Stomach (tissue), 8 donors: ENCODE measurements at regions not wholly inside any gene's neighbourhood (a gene's known extent, or its start where the extent isn't known, plus 50 kb on each side); places are given as distances from the start of the nearest gene placed in this dataset.
A peak's percentile ranks its signal among the peaks of the same experiment; 100 is the strongest.
"Not testable (repeated sequence)": the region's sequence is repeated elsewhere in the genome, so short reads cannot be mapped to it uniquely, and the experiment has no call there.

Experiments used
- DNase-seq, 2 donors: peaks; one replicate each; pipeline versions ENCODE4 v3.0.0 to v3.0.0-alpha.2; 2013 to 2019
- H3K27ac ChIP-seq, 5 donors: fragments of 200-600 bp in 4 of 5; sonication (generic) in 4 of 5; one replicate each; pipeline ENCODE4 v1.5.1; 2013 to 2019; ENCODE audit warnings: mild to moderate bottlenecking in 1 of 5, moderate library complexity in 1 of 5
- H3K27me3 ChIP-seq, 3 donors: fragments of 200-600 bp; sonication (generic); one replicate each; pipeline ENCODE4 v1.5.1; 2017 to 2019; ENCODE audit warnings: mixed run types in 1 of 3
- H3K36me3 ChIP-seq, 4 donors: fragments of 200-600 bp; sonication (generic); 1 replicate in 3 of 4; 2 replicates in 1 of 4; pipeline ENCODE4 v1.5.1; 2016 to 2019
- H3K4me1 ChIP-seq, 4 donors: fragments of 200-600 bp; sonication (generic); one replicate each; pipeline ENCODE4 v1.5.1; 2016 to 2019
- H3K4me3 ChIP-seq, 4 donors: fragments of 200-600 bp; sonication (generic) in 3 of 4; one replicate each; pipeline ENCODE4 v1.5.1; 2016 to 2019; ENCODE audit warnings: mild to moderate bottlenecking in 1 of 4
- H3K9me3 ChIP-seq, 4 donors: fragments of 200-600 bp; sonication (generic); one replicate each; pipeline ENCODE4 v1.5.1; 2016 to 2019
- EP300 ChIP-seq: sonication (generic); formaldehyde crosslinking; IDR thresholded peaks from one replicate; pipeline ENCODE4 v1.6.1; 2017; ENCODE audit warnings: antibody characterized with exemption
- POLR2A ChIP-seq, 4 donors: fragments of 450-650 bp; IDR thresholded peaks; one replicate each; pipeline ENCODE4 v1.6.1; 2016; ENCODE audit warnings: antibody characterized with exemption in 4 of 4, control low read depth in 2 of 4, mild to moderate bottlenecking in 1 of 4, moderate library complexity in 1 of 4
- POLR2AphosphoS5 ChIP-seq, 3 donors: sonication (generic); formaldehyde crosslinking; IDR thresholded peaks; one replicate each; pipeline ENCODE4 v1.6.1; 2016; ENCODE audit warnings: antibody characterized with exemption in 3 of 3
- WGBS, 5 donors: extraction: QIAGEN DNeasy Blood & Tissue Kit in 3 of 5; methylation state at CpG; one replicate each; pipeline versions ENCODE4 v1.1.5 to v1.1.7; 2013 to 2018; 5-methylcytosine and 5-hydroxymethylcytosine counted together
- intact Hi-C: fragments of 100-400 bp; cut with DNase I; formaldehyde crosslinking; loops from one replicate; pipeline ENCODE4 v1.15.1; 2023; ENCODE audit warnings: low total_unique reads
- TF ChIP-seq, protein P1 (sequence below), 7 experiments: fragments of 450-650 bp in 4 of 7; fragments of 200-600 bp in 3 of 7; sonication (generic) in 3 of 7; IDR thresholded peaks; one replicate each; pipeline ENCODE4 v1.5.1; 2016 to 2019; ENCODE audit warnings: antibody characterized with exemption in 7 of 7, control low read depth in 2 of 7, mild to moderate bottlenecking in 1 of 7
- donor health status: healthy with polysubstance abuse.
- donor health status: Bipolar disorder and iron deficiency.
- donor health status: healthy.

- H3K36me3 ChIP-seq = no peaks in the 10 kb centered on the region
- peak overlapping the region in 3 of 5 donors; percentile 1 to 38 (median 13) for H3K27ac ChIP-seq
- no peaks in the 10 kb centered on the region for H3K27me3 ChIP-seq
- DNase-seq = no peak
- 85 to 94% (median 91%) methylated on average over 5 of the region's 5 CpGs for WGBS, 5 donors
- H3K4me3 ChIP-seq = no peak overlapping the region
- no peak for TF ChIP-seq POLR2AphosphoS5 (IDR thresholded peaks at IDR 0.05)
- TF ChIP-seq, protein P1, sequence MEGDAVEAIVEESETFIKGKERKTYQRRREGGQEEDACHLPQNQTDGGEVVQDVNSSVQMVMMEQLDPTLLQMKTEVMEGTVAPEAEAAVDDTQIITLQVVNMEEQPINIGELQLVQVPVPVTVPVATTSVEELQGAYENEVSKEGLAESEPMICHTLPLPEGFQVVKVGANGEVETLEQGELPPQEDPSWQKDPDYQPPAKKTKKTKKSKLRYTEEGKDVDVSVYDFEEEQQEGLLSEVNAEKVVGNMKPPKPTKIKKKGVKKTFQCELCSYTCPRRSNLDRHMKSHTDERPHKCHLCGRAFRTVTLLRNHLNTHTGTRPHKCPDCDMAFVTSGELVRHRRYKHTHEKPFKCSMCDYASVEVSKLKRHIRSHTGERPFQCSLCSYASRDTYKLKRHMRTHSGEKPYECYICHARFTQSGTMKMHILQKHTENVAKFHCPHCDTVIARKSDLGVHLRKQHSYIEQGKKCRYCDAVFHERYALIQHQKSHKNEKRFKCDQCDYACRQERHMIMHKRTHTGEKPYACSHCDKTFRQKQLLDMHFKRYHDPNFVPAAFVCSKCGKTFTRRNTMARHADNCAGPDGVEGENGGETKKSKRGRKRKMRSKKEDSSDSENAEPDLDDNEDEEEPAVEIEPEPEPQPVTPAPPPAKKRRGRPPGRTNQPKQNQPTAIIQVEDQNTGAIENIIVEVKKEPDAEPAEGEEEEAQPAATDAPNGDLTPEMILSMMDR (IDR thresholded peaks at IDR 0.05) = no peak
- peaks cover 4 to 12% (median 11%) of the 10 kb centered on the region in 4 donors for H3K4me1 ChIP-seq
- no peaks in the 10 kb centered on the region for H3K9me3 ChIP-seq
- intact Hi-C loops = no loop called here
Measured at GRCh38 chr5:154702477-154702876, 52.7 kb upstream of the LARP1 start.

- H3K36me3 ChIP-seq, H3K27me3 ChIP-seq, H3K4me3 ChIP-seq, intact Hi-C loops, H3K9me3 ChIP-seq: not testable (repeated sequence)
- Histone ChIP-seq H3K4me1 (peaks cover 4 to 12% (median 11%) of the 10 kb centered on the region in 4 donors), H3K27ac (peak overlapping the region in 3 of 5 donors; percentile 1 to 38 (median 13))
- WGBS, 5 donors = 46 to 57% (median 52%) methylated on average over 4 of the region's 4 CpGs
- DNase-seq = peak in 1 of 2 donors; percentile 50
- peak in 1 of 3 donors; percentile 7 for TF ChIP-seq POLR2AphosphoS5 (IDR thresholded peaks at IDR 0.05)
Measured at GRCh38 chr5:154701725-154702124, 53.5 kb upstream of the LARP1 start.

DNA sequence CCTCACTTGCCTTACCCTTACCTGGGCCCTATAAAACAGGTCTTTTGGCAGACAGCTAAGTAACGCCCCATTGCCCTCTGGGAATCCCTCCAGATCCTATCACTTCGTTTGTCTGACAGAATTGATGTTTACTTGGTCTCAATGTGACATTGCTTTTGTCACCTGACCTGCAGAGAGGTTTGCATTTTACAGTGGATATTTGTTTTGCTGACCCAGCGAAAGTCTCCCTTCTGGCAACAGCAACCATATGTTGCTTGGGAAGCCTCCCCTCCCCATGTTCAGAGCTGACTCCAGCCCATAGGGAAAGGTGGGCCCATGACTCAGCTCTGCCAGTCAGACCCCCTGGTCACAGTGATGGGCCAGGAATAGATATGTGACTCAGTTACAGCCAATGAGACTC lies 54.0 kb upstream of the LARP1 start:
- DNase-seq = peak in 1 of 2 donors; percentile 63
- 18 to 42% (median 25%) methylated on average over 3 of the region's 3 CpGs for WGBS, 5 donors
- Histone ChIP-seq H3K27me3 (no peaks in the 10 kb centered on the region), H3K4me1 (peaks cover 4 to 12% (median 11%) of the 10 kb centered on the region in 4 donors), H3K9me3 (no peaks in the 10 kb centered on the region), H3K4me3 (no peak overlapping the region), H3K27ac (peak overlapping the region in 3 of 5 donors; percentile 5 to 38 (median 13)), H3K36me3 (no peaks in the 10 kb centered on the region)
- intact Hi-C loops = no loop called here
- TF ChIP-seq POLR2A (IDR thresholded peaks at IDR 0.05) = no peak
- TF ChIP-seq, protein P1 (IDR thresholded peaks at IDR 0.05) = no peak
- TF ChIP-seq EP300 = no peak
- TF ChIP-seq POLR2AphosphoS5 (IDR thresholded peaks at IDR 0.05) = no peak

GRCh38 chr5:154700289-154700928 lies 54.8 kb upstream of the LARP1 start:
- H3K4me1 ChIP-seq = peaks cover 4 to 12% (median 11%) of the 10 kb centered on the region in 4 donors

GRCh38 chr5:154698763-154699162 lies 56.4 kb upstream of the LARP1 start:
- intact Hi-C loops = no loop called here
- Histone ChIP-seq H3K27me3 (no peaks in the 10 kb centered on the region), H3K9me3 (no peaks in the 10 kb centered on the region), H3K36me3 (no peaks in the 10 kb centered on the region), H3K4me3 (no peak overlapping the region), H3K4me1 (peaks cover 4 to 12% (median 11%) of the 10 kb centered on the region in 4 donors), H3K27ac (no peak overlapping the region)
- WGBS, 5 donors = 72 to 82% (median 73%) methylated on average over 6 of the region's 6 CpGs
- TF ChIP-seq EP300 = no peak
- no peak for TF ChIP-seq POLR2AphosphoS5 (IDR thresholded peaks at IDR 0.05)
- TF ChIP-seq POLR2A (IDR thresholded peaks at IDR 0.05) = no peak
- TF ChIP-seq, protein P1 (IDR thresholded peaks at IDR 0.05) = no peak
- no peak for DNase-seq

More at GRCh38 chr5:154700289-154700928, 54.8 kb upstream of the LARP1 start:
- H3K9me3 ChIP-seq, H3K27ac ChIP-seq, H3K36me3 ChIP-seq, H3K27me3 ChIP-seq, DNase-seq, intact Hi-C loops, H3K4me3 ChIP-seq: not testable (repeated sequence)
- 93 to 95% (median 94%) methylated on average over 10 of the region's 10 CpGs for WGBS, 5 donors
